Astrocyte (in vitro differentiated cells and primary cell): ENCODE measurements at regions not wholly inside any gene's neighbourhood (a gene's known extent, or its start where the extent isn't known, plus 50 kb on each side); places are given as distances from the start of the nearest gene placed in this dataset.
A peak's percentile ranks its signal among the peaks of the same experiment; 100 is the strongest.

ENCODE experiments used
- DNase-seq: peaks from one replicate; pipeline ENCODE4 v3.0.0-alpha.2; 2010; ENCODE audit warnings: low read depth
- FAIRE-seq: peaks from 2 replicates; lab custom pipeline; 2011; peaks lifted over from hg19 to GRCh38; lab: Jason Lieb, UNC
- H2AFZ ChIP-seq: 2 replicates; pipeline ENCODE4 v1.6.0; 2012; ENCODE audit warnings: low read depth, low read length, inconsistent platforms
- H3K27ac ChIP-seq: 2 replicates; pipeline ENCODE4 v1.5.1; 2011; ENCODE audit warnings: low read depth, low read length, inconsistent platforms
- H3K27me3 ChIP-seq: 2 replicates; pipeline ENCODE4 v1.6.0; 2011; ENCODE audit warnings: low read length, inconsistent platforms; ENCODE audit not compliant: insufficient read depth
- H3K36me3 ChIP-seq: 2 replicates; pipeline ENCODE4 v1.5.1; 2011; ENCODE audit warnings: low read length, inconsistent platforms; ENCODE audit not compliant: insufficient read depth
- H3K4me1 ChIP-seq: 2 replicates; pipeline ENCODE4 v1.5.1; 2011; ENCODE audit warnings: low read length, inconsistent platforms; ENCODE audit not compliant: insufficient read depth
- H3K4me2 ChIP-seq: 2 replicates; pipeline ENCODE4 v1.6.0; 2012; ENCODE audit warnings: low read length, inconsistent platforms
- H3K4me3 ChIP-seq: 2 replicates; pipeline ENCODE4 v1.5.1; 2011; ENCODE audit warnings: low read depth, mild to moderate bottlenecking, low read length, inconsistent platforms; ENCODE audit not compliant: insufficient read depth
- H3K79me2 ChIP-seq: 2 replicates; pipeline ENCODE4 v1.6.0; 2012; ENCODE audit warnings: mild to moderate bottlenecking, low read length, inconsistent platforms; ENCODE audit not compliant: insufficient read depth
- H3K9ac ChIP-seq: 2 replicates; pipeline ENCODE4 v1.6.0; 2012; ENCODE audit warnings: mild to moderate bottlenecking, low read length, inconsistent platforms
- H3K9me3 ChIP-seq: 2 replicates; pipeline ENCODE4 v1.5.1; 2012; ENCODE audit warnings: low read depth, mild to moderate bottlenecking, low read length, inconsistent platforms; ENCODE audit not compliant: insufficient read depth
- H4K20me1 ChIP-seq: 2 replicates; pipeline ENCODE4 v1.6.0; 2012; ENCODE audit warnings: low read length, inconsistent platforms; ENCODE audit not compliant: insufficient read depth
- H3K27ac Mint-ChIP-seq: one replicate; pipeline ENCODE4 v1.8.0; 2021; ENCODE audit warnings: mild to moderate bottlenecking, mixed read lengths; ENCODE audit not compliant: unreplicated experiment
- H3K27me3 Mint-ChIP-seq: one replicate; pipeline ENCODE4 v1.8.0; 2021; ENCODE audit warnings: low read depth, mixed read lengths; ENCODE audit not compliant: unreplicated experiment
- H3K36me3 Mint-ChIP-seq: one replicate; pipeline ENCODE4 v1.8.0; 2021; ENCODE audit warnings: low read depth, mixed read lengths; ENCODE audit not compliant: unreplicated experiment
- H3K4me1 Mint-ChIP-seq: one replicate; pipeline ENCODE4 v1.8.0; 2021; ENCODE audit warnings: low read depth, mixed read lengths; ENCODE audit not compliant: unreplicated experiment
- H3K4me3 Mint-ChIP-seq: one replicate; pipeline ENCODE4 v1.8.0; 2021; ENCODE audit warnings: mild to moderate bottlenecking, moderate library complexity, mixed read lengths; ENCODE audit not compliant: unreplicated experiment
- H3K9me3 Mint-ChIP-seq: one replicate; pipeline ENCODE4 v1.8.0; 2021; ENCODE audit warnings: mild to moderate bottlenecking, mixed read lengths; ENCODE audit not compliant: unreplicated experiment
- EZH2 ChIP-seq: IDR thresholded peaks from 2 replicates; pipeline ENCODE4 v1.6.1; 2012; ENCODE audit warnings: mild to moderate bottlenecking, low read length, inconsistent platforms; ENCODE audit not compliant: insufficient read depth
- TF ChIP-seq, protein P1 (sequence below): IDR thresholded peaks from 2 replicates; pipeline ENCODE4 v1.5.1; 2011; ENCODE audit warnings: low read depth, mild to moderate bottlenecking, inconsistent platforms, low read length, moderate library complexity; ENCODE audit not compliant: insufficient read depth

DNA sequence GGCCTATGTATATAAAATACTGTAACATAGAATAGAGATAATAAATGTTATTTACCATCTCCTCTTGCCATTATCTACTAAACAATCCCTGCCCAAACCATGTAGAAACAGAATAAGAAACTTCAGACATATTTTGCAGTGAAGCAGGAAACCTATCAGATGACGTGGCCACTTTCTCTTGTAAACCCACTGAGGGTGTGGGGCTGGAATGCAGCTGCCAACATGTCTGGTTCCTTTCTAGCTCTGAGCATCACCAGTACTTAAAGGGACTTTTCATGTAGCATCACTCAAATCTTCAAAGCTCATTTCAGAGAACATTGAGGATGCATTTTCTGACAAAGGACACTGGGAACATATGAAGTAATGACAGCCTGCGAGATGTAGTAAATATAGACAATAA lies 251.8 kb downstream of the LPIN1 start:
- DNase-seq, result peak; percentile 71

DNA sequence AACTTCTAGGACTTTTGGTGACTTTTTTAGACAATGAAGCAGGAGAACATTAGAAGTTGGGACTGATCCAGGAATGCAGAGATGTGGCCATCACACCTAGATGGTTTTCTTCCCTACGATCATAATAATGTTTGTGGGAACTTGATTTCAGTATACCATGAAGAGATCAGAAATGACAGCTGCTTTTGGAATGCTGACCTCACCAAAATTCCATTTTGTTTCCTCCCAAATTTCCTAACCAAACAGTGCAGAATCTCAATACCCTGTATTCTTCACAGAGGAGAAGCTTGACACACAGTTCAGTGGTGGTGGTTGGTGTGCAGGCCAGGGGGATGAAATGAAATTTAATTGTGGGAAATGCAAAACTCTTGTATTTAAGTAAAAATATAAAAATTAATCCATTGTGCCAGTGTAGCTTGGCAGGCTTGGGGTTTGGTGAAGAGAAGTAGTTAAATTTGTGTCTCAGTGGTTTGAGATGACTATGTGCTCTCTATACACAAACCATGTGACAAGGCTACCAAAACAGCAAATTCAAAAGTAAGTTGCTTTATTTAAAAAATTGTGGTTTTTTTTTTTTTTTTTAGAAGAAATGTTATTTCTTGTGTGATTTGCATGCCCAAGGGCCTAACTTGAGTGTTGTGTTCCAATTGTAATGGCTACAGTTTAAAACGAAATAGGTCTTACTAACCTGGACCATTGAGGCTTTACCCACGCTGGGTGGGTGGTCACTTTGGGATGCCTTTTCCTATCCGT lies 252.4 kb downstream of the LPIN1 start:
- H3K4me1 Mint-ChIP-seq, result peaks cover 21% of the 10 kb centered on the region
- peak overlapping the region; percentile 35 for H3K4me2 ChIP-seq
- H2AFZ ChIP-seq, result no peak overlapping the region
- H3K4me3 ChIP-seq, result no peak overlapping the region
- H3K79me2 ChIP-seq, result no peaks in the 10 kb centered on the region
- TF ChIP-seq, protein P1, sequence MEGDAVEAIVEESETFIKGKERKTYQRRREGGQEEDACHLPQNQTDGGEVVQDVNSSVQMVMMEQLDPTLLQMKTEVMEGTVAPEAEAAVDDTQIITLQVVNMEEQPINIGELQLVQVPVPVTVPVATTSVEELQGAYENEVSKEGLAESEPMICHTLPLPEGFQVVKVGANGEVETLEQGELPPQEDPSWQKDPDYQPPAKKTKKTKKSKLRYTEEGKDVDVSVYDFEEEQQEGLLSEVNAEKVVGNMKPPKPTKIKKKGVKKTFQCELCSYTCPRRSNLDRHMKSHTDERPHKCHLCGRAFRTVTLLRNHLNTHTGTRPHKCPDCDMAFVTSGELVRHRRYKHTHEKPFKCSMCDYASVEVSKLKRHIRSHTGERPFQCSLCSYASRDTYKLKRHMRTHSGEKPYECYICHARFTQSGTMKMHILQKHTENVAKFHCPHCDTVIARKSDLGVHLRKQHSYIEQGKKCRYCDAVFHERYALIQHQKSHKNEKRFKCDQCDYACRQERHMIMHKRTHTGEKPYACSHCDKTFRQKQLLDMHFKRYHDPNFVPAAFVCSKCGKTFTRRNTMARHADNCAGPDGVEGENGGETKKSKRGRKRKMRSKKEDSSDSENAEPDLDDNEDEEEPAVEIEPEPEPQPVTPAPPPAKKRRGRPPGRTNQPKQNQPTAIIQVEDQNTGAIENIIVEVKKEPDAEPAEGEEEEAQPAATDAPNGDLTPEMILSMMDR, result no peak
- TF ChIP-seq EZH2, result no peak
- no peak overlapping the region for H3K27ac ChIP-seq
- no peaks in the 10 kb centered on the region for H3K27me3 Mint-ChIP-seq
- H3K27me3 ChIP-seq, result no peaks in the 10 kb centered on the region
- DNase-seq (peak; percentile 54), FAIRE-seq (no peak)
- peaks cover 13% of the 10 kb centered on the region for H3K9me3 Mint-ChIP-seq
- no peak overlapping the region for H3K4me3 Mint-ChIP-seq
- H3K9me3 ChIP-seq, result no peaks in the 10 kb centered on the region
- H3K9ac ChIP-seq, result no peak overlapping the region
- no peaks in the 10 kb centered on the region for H4K20me1 ChIP-seq
- peaks cover 2% of the 10 kb centered on the region for H3K4me1 ChIP-seq
- H3K27ac Mint-ChIP-seq, result peak overlapping the region; percentile 48
- H3K36me3 Mint-ChIP-seq, result no peaks in the 10 kb centered on the region
- no peaks in the 10 kb centered on the region for H3K36me3 ChIP-seq

More for the DNA sequence above, 251.8 kb downstream of the LPIN1 start:
- Histone ChIP-seq H3K9ac (no peak overlapping the region), H3K27me3 (no peaks in the 10 kb centered on the region), H4K20me1 (no peaks in the 10 kb centered on the region), H3K79me2 (no peaks in the 10 kb centered on the region), H3K4me2 (peak overlapping the region; percentile 35), H3K4me1 (peaks cover 2% of the 10 kb centered on the region), H3K36me3 (no peaks in the 10 kb centered on the region), H2AFZ (no peak overlapping the region), H3K9me3 (no peaks in the 10 kb centered on the region), H3K27ac (no peak overlapping the region), H3K4me3 (no peak overlapping the region)
- no peaks in the 10 kb centered on the region for H3K27me3 Mint-ChIP-seq
- H3K36me3 Mint-ChIP-seq, result no peaks in the 10 kb centered on the region
- H3K27ac Mint-ChIP-seq, result peak overlapping the region; percentile 48
- no peak overlapping the region for H3K4me3 Mint-ChIP-seq
- H3K4me1 Mint-ChIP-seq, result peaks cover 19% of the 10 kb centered on the region
- TF ChIP-seq EZH2, result no peak
- TF ChIP-seq, protein P1, result no peak
- peak; percentile 26 for FAIRE-seq
- H3K9me3 Mint-ChIP-seq, result peaks cover 13% of the 10 kb centered on the region

- no peaks in the 10 kb centered on the region for H3K9me3 ChIP-seq
- Mint-ChIP-seq H3K36me3 (no peaks in the 10 kb centered on the region), H3K4me3 (no peak overlapping the region), H3K27ac (no peak overlapping the region), H3K9me3 (peaks cover 6% of the 10 kb centered on the region), H3K27me3 (no peaks in the 10 kb centered on the region), H3K4me1 (peaks cover 29% of the 10 kb centered on the region)
- no peak overlapping the region for H2AFZ ChIP-seq
- TF ChIP-seq EZH2, result no peak
- TF ChIP-seq, protein P1, result no peak
- no peaks in the 10 kb centered on the region for H3K27me3 ChIP-seq
- no peak overlapping the region for H3K4me3 ChIP-seq
- peaks cover 7% of the 10 kb centered on the region for H3K4me1 ChIP-seq
- DNase-seq (no peak), FAIRE-seq (no peak)
- no peak overlapping the region for H3K4me2 ChIP-seq
- no peaks in the 10 kb centered on the region for H3K79me2 ChIP-seq
- H3K36me3 ChIP-seq, result no peaks in the 10 kb centered on the region
- H3K27ac ChIP-seq, result no peak overlapping the region
- no peaks in the 10 kb centered on the region for H4K20me1 ChIP-seq
- H3K9ac ChIP-seq, result no peak overlapping the region
These were observed 255.2 kb downstream of the LPIN1 start for GRCh38 chr2:12001621-12002020.
